Astrocyte (in vitro differentiated cells and primary cell): ENCODE measurements at regions not wholly inside any gene's neighbourhood (a gene's known extent, or its start where the extent isn't known, plus 50 kb on each side); places are given as distances from the start of the nearest gene placed in this dataset.
A peak's percentile ranks its signal among the peaks of the same experiment; 100 is the strongest.

Experiments used
- DNase-seq: peaks from one replicate; pipeline ENCODE4 v3.0.0-alpha.2; 2010; ENCODE audit warnings: low read depth
- FAIRE-seq: peaks from 2 replicates; lab custom pipeline; 2011; peaks lifted over from hg19 to GRCh38; lab: Jason Lieb, UNC
- H2AFZ ChIP-seq: 2 replicates; pipeline ENCODE4 v1.6.0; 2012; ENCODE audit warnings: low read depth, low read length, inconsistent platforms
- H3K27ac ChIP-seq: 2 replicates; pipeline ENCODE4 v1.5.1; 2011; ENCODE audit warnings: low read depth, low read length, inconsistent platforms
- H3K27me3 ChIP-seq: 2 replicates; pipeline ENCODE4 v1.6.0; 2011; ENCODE audit warnings: low read length, inconsistent platforms; ENCODE audit not compliant: insufficient read depth
- H3K36me3 ChIP-seq: 2 replicates; pipeline ENCODE4 v1.5.1; 2011; ENCODE audit warnings: low read length, inconsistent platforms; ENCODE audit not compliant: insufficient read depth
- H3K4me1 ChIP-seq: 2 replicates; pipeline ENCODE4 v1.5.1; 2011; ENCODE audit warnings: low read length, inconsistent platforms; ENCODE audit not compliant: insufficient read depth
- H3K4me2 ChIP-seq: 2 replicates; pipeline ENCODE4 v1.6.0; 2012; ENCODE audit warnings: low read length, inconsistent platforms
- H3K4me3 ChIP-seq: 2 replicates; pipeline ENCODE4 v1.5.1; 2011; ENCODE audit warnings: low read depth, mild to moderate bottlenecking, low read length, inconsistent platforms; ENCODE audit not compliant: insufficient read depth
- H3K79me2 ChIP-seq: 2 replicates; pipeline ENCODE4 v1.6.0; 2012; ENCODE audit warnings: mild to moderate bottlenecking, low read length, inconsistent platforms; ENCODE audit not compliant: insufficient read depth
- H3K9ac ChIP-seq: 2 replicates; pipeline ENCODE4 v1.6.0; 2012; ENCODE audit warnings: mild to moderate bottlenecking, low read length, inconsistent platforms
- H3K9me3 ChIP-seq: 2 replicates; pipeline ENCODE4 v1.5.1; 2012; ENCODE audit warnings: low read depth, mild to moderate bottlenecking, low read length, inconsistent platforms; ENCODE audit not compliant: insufficient read depth
- H4K20me1 ChIP-seq: 2 replicates; pipeline ENCODE4 v1.6.0; 2012; ENCODE audit warnings: low read length, inconsistent platforms; ENCODE audit not compliant: insufficient read depth
- H3K27ac Mint-ChIP-seq: one replicate; pipeline ENCODE4 v1.8.0; 2021; ENCODE audit warnings: mild to moderate bottlenecking, mixed read lengths; ENCODE audit not compliant: unreplicated experiment
- H3K27me3 Mint-ChIP-seq: one replicate; pipeline ENCODE4 v1.8.0; 2021; ENCODE audit warnings: low read depth, mixed read lengths; ENCODE audit not compliant: unreplicated experiment
- H3K36me3 Mint-ChIP-seq: one replicate; pipeline ENCODE4 v1.8.0; 2021; ENCODE audit warnings: low read depth, mixed read lengths; ENCODE audit not compliant: unreplicated experiment
- H3K4me1 Mint-ChIP-seq: one replicate; pipeline ENCODE4 v1.8.0; 2021; ENCODE audit warnings: low read depth, mixed read lengths; ENCODE audit not compliant: unreplicated experiment
- H3K4me3 Mint-ChIP-seq: one replicate; pipeline ENCODE4 v1.8.0; 2021; ENCODE audit warnings: mild to moderate bottlenecking, moderate library complexity, mixed read lengths; ENCODE audit not compliant: unreplicated experiment
- H3K9me3 Mint-ChIP-seq: one replicate; pipeline ENCODE4 v1.8.0; 2021; ENCODE audit warnings: mild to moderate bottlenecking, mixed read lengths; ENCODE audit not compliant: unreplicated experiment
- EZH2 ChIP-seq: IDR thresholded peaks from 2 replicates; pipeline ENCODE4 v1.6.1; 2012; ENCODE audit warnings: mild to moderate bottlenecking, low read length, inconsistent platforms; ENCODE audit not compliant: insufficient read depth
- TF ChIP-seq, protein P1 (sequence below): IDR thresholded peaks from 2 replicates; pipeline ENCODE4 v1.5.1; 2011; ENCODE audit warnings: low read depth, mild to moderate bottlenecking, inconsistent platforms, low read length, moderate library complexity; ENCODE audit not compliant: insufficient read depth

DNA sequence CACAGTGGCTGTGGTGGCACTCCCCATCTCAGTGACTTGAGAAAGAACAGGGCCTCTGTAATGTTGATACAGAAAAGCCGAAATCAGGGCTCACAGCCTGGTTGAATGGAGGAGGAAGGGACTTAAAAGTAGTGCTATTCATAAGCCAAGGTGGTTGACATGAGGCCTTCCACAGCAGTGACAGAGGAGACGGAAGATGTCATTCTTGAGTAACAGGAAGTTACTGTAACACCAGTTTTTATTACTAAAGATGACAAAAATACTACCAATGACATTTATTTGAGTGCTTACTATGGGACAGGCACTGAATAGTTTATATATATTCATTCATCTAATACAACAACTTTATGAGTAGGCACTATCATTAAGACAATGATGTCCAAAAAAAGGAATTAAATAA lies 52.8 kb upstream of the GNG12 start:
- Mint-ChIP-seq H3K4me3 (no peak overlapping the region), H3K36me3 (no peaks in the 10 kb centered on the region), H3K27me3 (no peaks in the 10 kb centered on the region), H3K27ac (no peak overlapping the region), H3K4me1 (peaks cover 45% of the 10 kb centered on the region), H3K9me3 (no peaks in the 10 kb centered on the region)
- DNase-seq: no peak
- Histone ChIP-seq H2AFZ (no peak overlapping the region), H3K27me3 (no peaks in the 10 kb centered on the region), H4K20me1 (no peaks in the 10 kb centered on the region), H3K27ac (no peak overlapping the region), H3K4me3 (no peak overlapping the region), H3K4me2 (no peak overlapping the region), H3K79me2 (no peaks in the 10 kb centered on the region), H3K9me3 (no peaks in the 10 kb centered on the region), H3K9ac (no peak overlapping the region), H3K4me1 (peaks cover 39% of the 10 kb centered on the region), H3K36me3 (no peaks in the 10 kb centered on the region)
- no peak for TF ChIP-seq EZH2
- TF ChIP-seq, protein P1, sequence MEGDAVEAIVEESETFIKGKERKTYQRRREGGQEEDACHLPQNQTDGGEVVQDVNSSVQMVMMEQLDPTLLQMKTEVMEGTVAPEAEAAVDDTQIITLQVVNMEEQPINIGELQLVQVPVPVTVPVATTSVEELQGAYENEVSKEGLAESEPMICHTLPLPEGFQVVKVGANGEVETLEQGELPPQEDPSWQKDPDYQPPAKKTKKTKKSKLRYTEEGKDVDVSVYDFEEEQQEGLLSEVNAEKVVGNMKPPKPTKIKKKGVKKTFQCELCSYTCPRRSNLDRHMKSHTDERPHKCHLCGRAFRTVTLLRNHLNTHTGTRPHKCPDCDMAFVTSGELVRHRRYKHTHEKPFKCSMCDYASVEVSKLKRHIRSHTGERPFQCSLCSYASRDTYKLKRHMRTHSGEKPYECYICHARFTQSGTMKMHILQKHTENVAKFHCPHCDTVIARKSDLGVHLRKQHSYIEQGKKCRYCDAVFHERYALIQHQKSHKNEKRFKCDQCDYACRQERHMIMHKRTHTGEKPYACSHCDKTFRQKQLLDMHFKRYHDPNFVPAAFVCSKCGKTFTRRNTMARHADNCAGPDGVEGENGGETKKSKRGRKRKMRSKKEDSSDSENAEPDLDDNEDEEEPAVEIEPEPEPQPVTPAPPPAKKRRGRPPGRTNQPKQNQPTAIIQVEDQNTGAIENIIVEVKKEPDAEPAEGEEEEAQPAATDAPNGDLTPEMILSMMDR: no peak
- no peak for FAIRE-seq

DNA sequence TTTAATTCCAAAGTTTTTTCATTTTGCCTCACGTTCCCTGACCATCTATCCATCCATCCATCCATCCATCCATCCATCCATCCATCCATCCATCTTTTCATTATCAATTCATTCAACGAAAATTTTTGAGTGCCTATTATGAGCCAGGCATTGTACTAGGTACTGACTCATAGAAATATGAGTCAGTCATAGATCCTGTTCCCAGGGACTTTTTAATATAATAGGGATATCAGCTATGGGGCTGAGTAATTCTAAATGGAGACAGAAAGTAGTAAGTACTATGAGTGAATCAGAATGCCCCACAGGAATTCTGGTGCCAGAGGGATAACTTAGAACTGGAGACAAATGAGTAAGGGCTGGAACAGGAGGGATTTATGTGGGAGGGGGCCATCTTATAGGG lies 49.8 kb upstream of the GNG12 start:
- Histone ChIP-seq H3K9me3 (no peaks in the 10 kb centered on the region), H3K4me1 (peaks cover 18% of the 10 kb centered on the region), H3K4me2 (peak overlapping the region; percentile 7), H3K27ac (peak overlapping the region; percentile 82), H3K9ac (peak overlapping the region; percentile 41), H2AFZ (no peak overlapping the region), H3K36me3 (no peaks in the 10 kb centered on the region), H3K4me3 (no peak overlapping the region), H4K20me1 (no peaks in the 10 kb centered on the region), H3K27me3 (no peaks in the 10 kb centered on the region), H3K79me2 (no peaks in the 10 kb centered on the region)
- DNase-seq (peak; percentile 91), FAIRE-seq (peak; percentile 5)
- Mint-ChIP-seq H3K27me3 (no peaks in the 10 kb centered on the region), H3K4me3 (no peak overlapping the region), H3K4me1 (peaks cover 22% of the 10 kb centered on the region), H3K27ac (peak overlapping the region; percentile 22), H3K9me3 (no peaks in the 10 kb centered on the region), H3K36me3 (no peaks in the 10 kb centered on the region)
- TF ChIP-seq, protein P1: no peak
- TF ChIP-seq EZH2: no peak
